Cardiac septum (tissue), 1 donor: ENCODE measurements at regions not wholly inside any gene's neighbourhood (a gene's known extent, or its start where the extent isn't known, plus 50 kb on each side); places are given as distances from the start of the nearest gene placed in this dataset.
"Not testable (repeated sequence)": the region's sequence is repeated elsewhere in the genome, so short reads cannot be mapped to it uniquely, and the experiment has no call there.

Experiments
- DNase-seq: peaks from one replicate; pipeline ENCODE4 v3.0.0-alpha.2; 2020; ENCODE audit warnings: low spot score
- intact Hi-C: fragments of 100-400 bp; cut with DNase I; formaldehyde crosslinking; loops from one replicate; pipeline ENCODE4 v1.14.0; 2022
- donor health status: DM: no; HTN: no; CAD: no.

DNA sequence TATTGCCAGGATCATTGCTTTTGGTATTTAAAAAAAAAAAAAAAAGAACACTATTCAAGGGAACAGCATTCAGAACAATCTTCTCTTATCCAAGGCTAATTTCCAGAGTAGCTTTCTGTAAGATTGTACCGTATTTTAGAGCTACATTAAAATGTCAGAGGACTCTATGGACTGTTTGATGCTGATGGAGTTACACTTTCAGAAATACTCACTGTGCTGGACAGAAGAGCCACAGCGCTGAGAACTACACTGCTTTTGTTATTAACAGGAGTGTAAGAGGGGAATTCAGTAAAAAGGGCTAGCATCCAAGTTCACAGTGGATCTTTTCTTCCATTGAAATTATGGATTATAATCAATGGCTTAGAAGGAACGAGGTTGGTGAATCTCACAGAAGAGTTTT, 247.7 kb downstream of the AHR start:
- intact Hi-C loops, result no loop called here
- DNase-seq, result no peak

DNA sequence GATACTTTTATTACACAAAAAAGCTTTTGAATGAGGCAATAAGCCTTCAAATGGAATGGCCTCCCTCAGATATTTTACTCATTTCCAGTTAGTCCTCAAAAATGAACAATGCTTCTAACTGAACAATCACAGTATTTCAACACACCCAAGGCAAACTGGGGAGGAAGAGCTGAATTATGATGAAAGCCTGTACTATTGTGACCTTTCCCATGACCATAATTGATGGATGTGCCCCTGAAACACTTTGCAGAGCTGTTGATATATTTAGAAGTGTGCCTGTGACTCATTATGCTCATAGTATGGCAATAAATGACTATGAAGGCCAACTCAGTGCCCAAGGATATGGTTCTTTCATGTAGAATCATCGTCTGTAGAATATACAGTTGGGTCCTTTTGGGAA, 248.1 kb downstream of the AHR start:
- intact Hi-C loops, result no loop called here
- no peak for DNase-seq

DNA sequence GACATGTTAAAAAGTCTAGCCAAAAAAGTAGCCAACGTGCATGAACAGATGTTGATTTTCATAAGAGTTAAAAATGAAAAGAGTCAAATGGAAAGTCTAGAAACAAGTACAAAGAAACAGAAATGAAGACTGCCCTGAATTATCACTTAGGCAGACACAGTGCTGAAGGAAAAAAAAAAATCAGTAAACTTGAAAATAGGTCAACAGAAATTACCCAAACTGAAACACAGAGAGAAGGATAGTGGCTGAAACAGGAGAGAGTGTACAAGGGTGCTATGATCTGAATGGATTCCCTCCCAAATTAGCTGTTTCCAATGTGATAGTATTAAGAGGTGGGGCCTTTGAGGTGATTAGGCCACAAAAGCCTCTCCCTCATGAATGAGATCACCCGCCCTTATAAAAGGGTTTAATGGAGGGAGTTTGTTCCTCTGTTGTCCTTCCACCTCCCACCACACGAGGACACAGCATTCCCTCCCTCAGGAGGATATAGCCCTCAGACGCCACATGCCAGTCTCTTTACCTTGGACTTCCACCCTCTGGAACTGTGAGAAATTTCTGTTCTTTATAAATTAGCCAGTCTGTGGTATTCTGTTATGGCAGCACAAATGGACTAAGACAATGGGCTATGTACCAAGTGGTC, 249.7 kb downstream of the AHR start:
- no peak for DNase-seq
- intact Hi-C loops, result no loop called here

DNA sequence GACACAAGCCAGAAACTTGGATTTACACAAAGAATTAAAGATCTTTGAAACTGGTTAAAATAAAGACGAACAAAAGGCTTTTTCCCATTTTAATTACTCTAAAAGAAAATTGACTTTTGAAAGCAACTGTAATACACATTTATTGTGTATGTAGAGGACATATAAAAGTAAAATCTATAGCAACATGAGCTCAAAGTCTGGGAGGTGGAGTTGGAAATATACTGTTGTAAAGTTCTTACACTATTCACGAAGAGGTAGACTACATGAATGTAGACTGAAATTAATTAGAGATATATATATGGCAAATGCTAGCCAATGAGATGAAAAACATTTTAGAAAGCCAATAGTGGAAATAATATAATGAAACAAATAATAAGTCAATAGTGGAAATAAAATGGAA, 251.0 kb downstream of the AHR start:
- intact Hi-C loops, result no loop called here

DNA sequence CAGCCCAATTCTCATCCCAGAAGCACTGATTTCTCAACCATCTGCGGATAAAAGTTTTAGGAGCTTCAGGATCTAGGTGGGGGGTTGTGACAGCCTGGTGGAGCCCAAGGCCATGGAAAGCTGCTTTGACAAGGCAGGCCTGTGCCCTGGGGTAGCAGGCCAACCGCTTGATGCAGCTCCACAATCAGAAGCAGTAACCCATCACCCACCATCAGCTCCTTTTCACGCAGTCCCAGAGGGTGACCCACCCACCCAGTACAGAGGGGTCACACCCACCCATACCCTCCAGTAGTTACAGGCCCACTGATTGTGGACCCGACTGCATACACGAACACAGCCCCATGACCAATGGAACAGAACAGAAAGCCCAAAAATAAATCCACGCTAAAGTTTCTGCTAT, 253.9 kb downstream of the AHR start:
- intact Hi-C loops, result no loop called here
- DNase-seq, result no peak

More for the DNA sequence above, 251.0 kb downstream of the AHR start:
- DNase-seq, result no peak

DNA sequence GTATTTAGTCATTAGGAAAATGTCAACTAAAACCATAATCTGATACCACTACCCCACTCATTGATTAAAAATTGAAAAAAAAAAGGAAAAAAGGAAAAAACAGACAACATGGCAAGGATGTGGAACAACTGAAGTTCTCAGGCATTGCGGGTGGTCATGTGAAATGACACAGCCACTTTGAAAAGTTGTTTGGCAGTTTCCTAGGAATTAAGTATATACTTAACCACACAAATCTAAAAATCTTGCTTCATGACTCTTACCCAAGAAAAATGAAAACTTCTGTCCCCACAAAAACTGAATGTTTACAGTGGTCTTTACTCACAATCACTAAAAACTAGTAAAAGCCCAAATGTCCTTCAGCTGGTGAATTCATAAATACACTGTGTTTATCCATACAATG, 254.5 kb downstream of the AHR start:
- DNase-seq, result no peak
- intact Hi-C loops, result no loop called here

DNA sequence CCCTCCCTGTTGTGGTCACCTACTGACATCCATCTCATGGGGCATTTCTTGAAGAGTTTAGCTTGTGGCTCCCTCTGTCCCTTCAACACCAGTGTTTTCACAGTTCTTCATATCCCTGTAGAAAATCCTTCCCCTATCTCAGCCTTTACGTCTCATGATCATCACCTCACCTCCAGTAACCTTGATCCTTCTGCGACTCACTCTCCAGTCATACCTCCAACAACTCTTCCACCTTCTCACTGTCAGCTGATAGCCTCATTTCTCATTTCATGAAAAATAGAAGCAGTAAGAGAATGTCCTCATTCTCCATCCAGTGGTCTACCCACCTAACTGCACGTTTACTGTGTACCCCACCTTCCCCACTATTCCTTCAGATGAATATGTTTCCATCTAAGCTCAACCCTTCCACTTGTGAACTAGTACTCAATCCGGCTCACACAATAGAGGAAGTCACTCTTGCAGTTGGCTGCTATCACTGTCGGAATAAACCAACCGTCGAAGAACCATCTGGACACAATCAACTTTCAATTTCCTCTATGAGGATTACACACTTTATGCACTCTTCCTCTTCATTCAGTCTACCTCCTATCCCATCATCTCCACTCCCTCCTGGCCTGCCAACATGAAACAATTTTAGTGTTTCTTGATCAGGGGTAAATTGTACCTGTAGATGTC, 256.0 kb downstream of the AHR start:
- DNase-seq, result no peak
- intact Hi-C loops, result no loop called here

DNA sequence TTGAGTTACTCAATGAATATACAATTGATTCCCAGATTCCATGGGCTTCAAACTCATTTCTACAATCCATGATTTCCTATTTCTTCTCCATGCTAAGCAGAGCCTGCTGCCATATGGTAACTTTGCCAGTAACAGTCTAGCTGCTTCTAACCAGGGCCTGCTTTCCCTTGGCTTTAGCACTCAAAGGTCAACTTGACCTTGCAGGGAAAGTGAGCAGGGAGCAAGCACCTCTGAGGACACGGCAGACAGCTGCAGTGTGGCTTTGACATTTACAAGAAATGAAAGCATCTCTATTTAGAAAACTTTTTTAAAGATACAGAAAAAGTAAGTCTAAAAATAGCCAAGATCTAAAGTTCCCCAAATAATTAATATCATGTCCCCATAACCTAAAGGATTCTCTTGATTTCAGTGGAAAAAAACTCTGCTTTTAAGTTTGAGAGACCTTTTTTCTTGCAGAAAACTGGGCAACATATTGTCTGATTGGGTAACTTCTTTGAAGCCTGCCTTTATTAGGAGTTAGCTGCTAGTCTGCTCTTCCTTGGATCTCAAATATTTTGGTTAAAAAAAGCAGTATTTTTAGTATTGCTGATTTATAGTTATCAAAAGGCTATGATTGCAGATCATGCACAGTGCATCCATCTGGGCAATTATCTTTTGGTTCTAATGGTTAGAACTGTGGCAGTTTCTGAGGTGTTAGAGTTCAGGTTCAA, 257.9 kb downstream of the AHR start:
- intact Hi-C loops, result no loop called here

DNA sequence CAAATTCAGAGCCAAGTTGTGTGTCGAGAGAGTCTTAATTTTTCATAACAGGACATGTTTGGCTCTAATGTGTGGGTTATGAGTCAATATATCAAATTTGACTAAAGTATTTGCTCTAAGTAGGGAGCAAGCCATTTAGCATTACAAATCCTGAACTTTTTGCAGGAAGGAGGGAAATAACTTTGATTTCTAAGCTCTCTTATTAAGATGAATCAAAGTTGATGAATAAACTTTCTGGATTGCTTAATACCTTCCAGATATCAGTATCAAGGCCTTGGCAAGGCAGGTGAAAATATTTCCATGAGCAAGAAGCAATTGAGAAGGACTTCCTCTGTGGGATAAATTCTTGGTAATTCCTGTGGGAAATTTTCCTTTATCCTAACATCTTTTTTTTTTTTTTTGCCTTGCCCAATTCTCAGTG, 258.8 kb downstream of the AHR start:
- intact Hi-C loops, result no loop called here
- DNase-seq, result no peak

More for the DNA sequence above, 257.9 kb downstream of the AHR start:
- DNase-seq, result no peak

DNA sequence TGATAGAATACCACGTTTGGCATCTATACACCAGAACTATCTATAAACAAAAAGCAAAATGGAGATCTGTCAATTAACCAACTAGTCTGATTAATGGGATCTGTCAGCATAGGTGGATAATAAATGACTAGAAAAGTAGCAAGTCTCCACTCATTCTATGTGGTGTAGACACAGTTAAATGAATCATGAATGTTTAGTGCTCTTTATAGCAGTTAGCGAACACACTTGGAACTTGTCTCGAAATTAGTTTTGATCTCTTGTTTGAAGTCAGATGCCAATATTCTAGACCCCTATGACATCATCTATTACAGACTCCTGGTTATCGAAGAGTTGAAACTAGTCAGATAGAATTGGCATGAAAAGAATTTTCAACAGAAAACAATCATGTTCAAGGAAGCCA, 259.7 kb downstream of the AHR start:
- no peak for DNase-seq
- intact Hi-C loops, result no loop called here

DNA sequence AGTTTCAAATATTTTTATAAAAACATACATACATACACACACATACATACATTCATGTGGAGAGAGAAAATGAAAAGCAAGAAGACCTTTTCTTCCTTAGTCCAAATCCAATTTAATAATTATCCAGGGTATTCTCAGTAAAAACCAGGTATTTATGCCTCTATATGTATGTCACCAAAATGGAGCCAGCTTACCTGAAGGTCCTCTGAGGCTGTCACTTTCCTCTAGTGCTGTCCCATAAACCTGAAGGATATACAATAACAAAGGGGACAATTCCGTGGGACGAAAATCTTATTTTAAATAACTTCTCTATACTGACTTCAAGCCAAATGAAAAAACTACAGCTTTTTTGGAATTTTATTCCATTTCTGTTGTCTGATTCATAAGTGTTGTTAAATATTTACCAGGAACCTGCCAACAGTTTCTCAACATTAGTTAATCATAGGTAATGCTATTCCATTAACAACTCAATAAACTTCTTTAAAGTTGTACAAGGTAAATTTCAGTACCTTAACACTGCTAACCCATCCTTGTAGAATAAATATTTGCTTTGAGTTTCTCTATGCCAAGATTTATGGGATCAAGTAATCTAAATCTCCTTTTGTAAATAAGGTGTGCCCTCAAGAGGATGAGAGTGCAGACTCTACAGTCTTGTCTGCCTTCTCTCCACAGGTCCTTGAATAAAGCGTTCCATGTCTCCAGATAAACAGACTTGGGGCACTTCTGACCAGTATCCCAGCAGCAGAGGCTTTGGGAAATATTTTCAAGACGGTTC, 260.3 kb downstream of the AHR start:
- intact Hi-C loops, result no loop called here
- no peak for DNase-seq

DNA sequence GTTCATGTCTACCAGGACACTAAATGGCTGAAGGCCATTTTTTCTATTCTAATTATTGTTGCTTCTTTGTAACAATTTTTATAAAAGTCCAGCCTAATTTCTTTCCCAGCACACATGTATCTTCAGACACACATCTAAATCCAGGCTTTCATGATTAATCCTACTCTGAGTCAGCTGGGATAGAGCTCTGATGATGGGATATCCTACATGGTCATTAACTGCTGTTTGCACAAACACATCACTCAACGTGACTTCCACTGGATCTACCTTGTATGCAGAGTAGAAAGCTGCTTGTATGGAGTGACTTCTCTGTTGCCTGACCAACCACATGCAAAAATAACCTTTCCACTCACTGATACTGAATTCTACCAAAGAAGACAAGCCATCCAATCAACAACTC, 260.9 kb downstream of the AHR start:
- DNase-seq, result no peak
- intact Hi-C loops, result no loop called here

DNA sequence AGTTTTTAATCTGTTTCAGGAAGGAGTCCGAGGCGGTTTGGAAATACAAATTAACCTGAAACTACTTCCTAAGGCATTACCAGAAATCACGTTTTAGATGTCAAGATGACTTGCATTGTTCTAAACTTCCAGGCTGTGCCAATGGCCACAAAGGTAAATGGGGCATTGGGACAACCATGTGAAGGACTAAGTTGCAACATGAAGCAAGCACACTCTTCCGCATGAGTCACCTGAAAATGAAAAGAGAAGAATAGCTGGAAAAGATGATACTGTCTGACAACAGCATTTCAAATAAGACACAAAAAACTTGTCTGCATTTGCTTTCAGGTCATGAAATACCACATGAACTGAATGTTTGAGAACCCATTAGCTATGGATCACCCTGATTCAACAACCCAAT, 262.1 kb downstream of the AHR start:
- intact Hi-C loops, result no loop called here
- no peak for DNase-seq

DNA sequence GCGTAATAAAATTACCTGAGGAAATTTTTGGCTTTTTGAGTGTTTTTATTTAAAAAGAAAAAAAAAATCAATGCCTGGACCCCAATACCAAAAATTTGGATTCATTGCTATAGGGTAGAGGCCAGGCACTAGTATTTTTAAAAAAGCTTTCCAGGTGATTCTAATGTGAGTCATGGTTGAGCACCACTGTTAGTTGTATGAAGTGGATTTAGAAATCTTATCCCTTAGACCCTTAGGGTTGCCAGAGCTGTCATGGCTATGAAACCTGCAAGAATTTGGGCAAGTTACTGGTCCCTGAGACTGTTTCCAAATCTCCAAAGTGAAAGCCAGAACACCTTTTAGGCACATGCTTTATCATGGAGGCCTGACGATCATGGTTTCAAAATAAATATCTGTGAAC, 262.5 kb downstream of the AHR start:
- DNase-seq, result no peak
- intact Hi-C loops, result no loop called here

DNA sequence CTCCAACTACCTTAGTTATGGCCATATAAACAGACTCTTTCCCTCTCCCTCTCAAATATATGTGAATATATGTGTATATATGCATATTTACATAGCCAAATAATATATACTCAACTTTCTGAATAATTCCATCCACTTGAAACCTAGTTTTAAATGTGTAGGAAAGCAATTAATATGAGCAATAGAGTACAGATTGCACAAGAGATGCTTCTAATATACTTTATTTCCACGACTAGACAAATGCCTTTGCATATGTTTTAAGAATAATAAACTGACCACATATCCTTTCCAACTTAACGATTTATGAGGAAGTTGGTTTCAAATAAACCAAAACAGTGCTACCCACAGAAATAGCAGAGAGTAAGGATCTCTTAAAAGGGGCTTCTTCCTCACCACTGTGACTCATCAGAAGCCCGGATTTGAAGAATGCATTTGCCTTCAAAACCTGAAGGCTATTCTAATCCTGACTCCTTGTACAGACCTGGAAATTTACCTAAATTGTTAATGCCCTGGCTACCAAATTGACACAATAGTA, 266.3 kb downstream of the AHR start:
- intact Hi-C loops, result no loop called here
- no peak for DNase-seq

DNA sequence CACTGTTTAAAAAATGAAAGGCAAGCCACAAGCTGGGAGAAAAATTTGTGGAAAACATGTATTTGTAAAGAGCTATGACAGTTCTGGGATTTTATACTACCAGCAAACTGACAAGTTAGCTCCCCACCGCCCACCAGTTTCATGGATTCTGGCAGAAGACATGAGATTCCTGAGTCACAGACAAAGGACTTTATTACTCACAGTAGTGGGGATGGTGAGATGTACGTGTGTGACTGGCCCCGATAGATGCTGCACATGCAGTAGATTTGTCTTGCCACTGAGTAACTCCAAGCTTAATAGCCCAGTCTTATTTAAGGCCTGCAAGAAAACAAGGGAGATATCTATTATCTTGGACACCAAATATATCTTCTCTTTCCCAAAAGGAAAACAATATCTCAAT, 281.7 kb downstream of the AHR start:
- DNase-seq, result no peak
- intact Hi-C loops, result no loop called here

DNA sequence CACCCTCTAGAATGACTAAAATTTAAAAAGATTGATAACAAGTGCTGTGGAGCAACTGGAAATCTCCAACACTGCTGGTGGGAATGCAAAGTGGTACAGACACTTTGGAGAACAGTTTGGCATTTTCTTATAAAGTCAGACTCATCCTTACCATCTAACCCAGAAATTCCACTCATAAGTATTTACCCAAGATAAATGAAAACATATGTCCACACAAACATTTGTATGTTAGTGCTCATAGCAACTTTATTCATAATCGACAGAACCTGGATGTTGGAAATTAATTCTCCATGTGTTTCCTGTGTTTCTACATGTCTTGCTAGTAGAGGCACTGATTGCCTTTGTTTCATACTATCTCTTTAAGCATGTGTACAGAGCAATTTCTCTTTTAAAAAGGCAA, 282.4 kb downstream of the AHR start:
- DNase-seq, result no peak
- intact Hi-C loops, result no loop called here

DNA sequence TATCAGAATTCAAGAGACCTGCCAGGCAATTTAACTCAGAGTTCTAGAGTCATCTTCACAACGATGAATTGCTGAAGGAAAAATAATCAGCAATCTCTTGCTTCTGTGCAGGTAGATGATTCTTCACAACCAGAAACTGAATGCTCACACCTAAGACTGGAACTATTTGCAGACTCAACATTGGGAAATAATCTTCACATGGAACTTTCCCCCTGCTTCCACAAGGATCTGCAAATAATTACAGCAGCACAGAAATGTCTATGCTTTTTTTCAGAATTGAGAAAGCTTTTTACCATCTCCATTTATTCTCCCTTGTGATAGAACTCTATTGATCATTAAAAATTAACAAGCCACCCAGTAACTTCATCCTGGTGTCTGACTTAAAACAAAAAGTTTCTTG, 282.8 kb downstream of the AHR start:
- intact Hi-C loops, result no loop called here

DNA sequence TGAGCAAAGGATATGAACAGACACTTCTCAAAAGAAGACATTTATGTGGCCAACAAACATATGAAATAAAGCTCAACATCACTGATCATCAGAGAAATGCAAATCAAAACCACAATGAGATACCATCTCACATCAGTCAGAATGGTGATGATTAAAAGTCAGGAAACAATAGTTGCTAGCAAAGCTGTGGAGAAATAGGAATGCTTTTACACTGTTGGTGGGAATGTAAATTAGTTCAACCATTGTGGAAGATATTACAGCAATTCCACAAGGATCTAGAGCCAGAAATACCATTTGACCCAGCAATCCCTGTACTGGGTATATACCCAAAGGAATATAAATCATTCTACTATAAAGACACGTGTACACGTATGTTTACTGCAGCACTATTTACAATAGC, 284.2 kb downstream of the AHR start:
- DNase-seq, result not testable (repeated sequence)

More for the DNA sequence above, 282.8 kb downstream of the AHR start:
- no peak for DNase-seq

DNA sequence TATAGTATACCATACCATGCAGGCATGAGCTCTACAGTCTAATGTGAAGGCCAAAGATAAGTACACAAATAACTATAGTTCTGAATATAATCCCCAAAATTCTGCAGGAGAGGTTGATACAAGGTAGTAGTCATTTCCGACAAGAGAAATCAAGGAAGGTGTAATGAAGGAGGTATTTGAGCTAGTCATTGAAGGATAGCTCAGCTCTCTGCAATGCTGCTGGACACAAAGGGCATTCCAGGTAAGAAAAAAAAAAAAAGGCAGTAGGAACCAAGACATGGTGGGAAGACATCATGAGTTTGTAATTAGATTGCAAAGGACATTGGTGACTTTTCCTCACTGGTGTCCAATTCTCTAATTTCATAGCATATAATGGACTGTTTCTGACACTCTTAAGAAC, 285.3 kb downstream of the AHR start:
- intact Hi-C loops, result no loop called here
- no peak for DNase-seq

More for the DNA sequence above, 284.2 kb downstream of the AHR start:
- intact Hi-C loops, result not testable (repeated sequence)
